ENCODE measurements at regions not wholly inside any gene's neighbourhood (a gene's known extent, or its start where the extent isn't known, plus 50 kb on each side); places are given as distances from the start of the nearest gene placed in this dataset.

DNA sequence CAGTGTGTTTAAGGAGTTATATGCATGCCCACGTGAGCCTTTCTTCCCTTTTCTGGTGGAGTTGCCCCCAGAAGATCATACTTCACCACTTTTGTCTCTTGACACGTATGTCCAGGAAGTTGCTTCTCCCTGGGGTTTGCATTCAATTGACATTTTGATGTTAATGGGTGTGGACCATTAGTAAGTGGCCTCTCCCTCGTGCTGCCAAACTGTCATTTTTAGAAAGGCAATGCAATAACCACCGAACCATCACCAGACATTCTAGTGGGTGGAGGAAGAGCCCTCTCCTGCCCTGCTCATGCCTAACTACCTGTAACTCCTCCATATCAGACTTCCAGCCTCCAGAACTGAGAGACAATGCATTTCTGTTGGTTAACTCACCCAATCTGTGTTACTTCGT lies 290.8 kb downstream of the ATPSCKMT start:
- CTCF ChIA-PET = no interaction called here
- Mint-ChIP-seq H3K27ac (ENCODE audit: low read depth, unreplicated experiment) (no peak overlapping the region), H3K9me3 (ENCODE audit: unreplicated experiment) (no peaks in the 10 kb centered on the region), H3K4me1 (ENCODE audit: insufficient read depth, unreplicated experiment) (peaks cover 6% of the 10 kb centered on the region), H3K36me3 (ENCODE audit: insufficient read depth, unreplicated experiment) (no peaks in the 10 kb centered on the region), H3K27me3 (ENCODE audit: insufficient read depth, unreplicated experiment) (no peaks in the 10 kb centered on the region), H3K4me3 (ENCODE audit: unreplicated experiment) (no peak overlapping the region)
- TF ChIP-seq, protein P1, sequence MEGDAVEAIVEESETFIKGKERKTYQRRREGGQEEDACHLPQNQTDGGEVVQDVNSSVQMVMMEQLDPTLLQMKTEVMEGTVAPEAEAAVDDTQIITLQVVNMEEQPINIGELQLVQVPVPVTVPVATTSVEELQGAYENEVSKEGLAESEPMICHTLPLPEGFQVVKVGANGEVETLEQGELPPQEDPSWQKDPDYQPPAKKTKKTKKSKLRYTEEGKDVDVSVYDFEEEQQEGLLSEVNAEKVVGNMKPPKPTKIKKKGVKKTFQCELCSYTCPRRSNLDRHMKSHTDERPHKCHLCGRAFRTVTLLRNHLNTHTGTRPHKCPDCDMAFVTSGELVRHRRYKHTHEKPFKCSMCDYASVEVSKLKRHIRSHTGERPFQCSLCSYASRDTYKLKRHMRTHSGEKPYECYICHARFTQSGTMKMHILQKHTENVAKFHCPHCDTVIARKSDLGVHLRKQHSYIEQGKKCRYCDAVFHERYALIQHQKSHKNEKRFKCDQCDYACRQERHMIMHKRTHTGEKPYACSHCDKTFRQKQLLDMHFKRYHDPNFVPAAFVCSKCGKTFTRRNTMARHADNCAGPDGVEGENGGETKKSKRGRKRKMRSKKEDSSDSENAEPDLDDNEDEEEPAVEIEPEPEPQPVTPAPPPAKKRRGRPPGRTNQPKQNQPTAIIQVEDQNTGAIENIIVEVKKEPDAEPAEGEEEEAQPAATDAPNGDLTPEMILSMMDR (IDR thresholded peaks at IDR 0.05; ENCODE audit: unreplicated experiment) = no peak
- POLR2A ChIA-PET = no interaction called here
- no peak for DNase-seq (ENCODE audit: unreplicated experiment)
- intact Hi-C loops (cut with micrococcal nuclease) = loop anchor here (10.0 kb wide), 1 partner anchor 64 kb away; no protein-coding TSS in a partner anchor
- BruUV-seq (replicated peaks) = no TSS peak

DNA sequence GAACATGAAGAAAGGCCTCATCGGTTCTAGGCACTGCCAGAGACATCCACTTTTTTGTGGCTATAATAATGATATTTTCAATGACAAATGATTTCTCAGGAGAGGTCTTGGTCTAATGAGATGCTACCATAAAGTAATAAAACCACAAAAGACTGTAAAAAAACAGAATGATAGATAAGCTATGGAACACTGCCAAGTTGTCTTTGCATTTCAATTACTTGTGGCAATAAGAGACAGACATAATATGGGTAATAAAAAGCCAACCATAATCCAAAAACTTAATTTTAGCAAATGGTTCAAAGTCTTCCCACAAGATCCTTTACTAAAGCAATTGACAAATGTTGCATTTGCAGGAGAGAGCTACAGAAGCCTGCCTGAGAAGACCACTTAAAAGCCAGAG lies 292.5 kb downstream of the ATPSCKMT start:
- H3K9me3 Mint-ChIP-seq (ENCODE audit: unreplicated experiment) = no peaks in the 10 kb centered on the region
- H3K4me1 Mint-ChIP-seq (ENCODE audit: insufficient read depth, unreplicated experiment) = peaks cover 6% of the 10 kb centered on the region
- ChIA-PET CTCF (no interaction called here), POLR2A (no interaction called here)
- peak overlapping the region; percentile 52 for H3K27ac Mint-ChIP-seq (ENCODE audit: low read depth, unreplicated experiment)
- no peak for DNase-seq (ENCODE audit: unreplicated experiment)
- no peak overlapping the region for H3K4me3 Mint-ChIP-seq (ENCODE audit: unreplicated experiment)
- TF ChIP-seq, protein P1 (IDR thresholded peaks at IDR 0.05; ENCODE audit: unreplicated experiment) = no peak
- BruUV-seq (replicated peaks) = no TSS peak
- no peaks in the 10 kb centered on the region for H3K36me3 Mint-ChIP-seq (ENCODE audit: insufficient read depth, unreplicated experiment)
- intact Hi-C loops (cut with micrococcal nuclease) = loop anchor here (10.0 kb wide), 1 partner anchor 62 kb away; no protein-coding TSS in a partner anchor
- H3K27me3 Mint-ChIP-seq (ENCODE audit: insufficient read depth, unreplicated experiment) = no peaks in the 10 kb centered on the region

GRCh38 chr5:9956725-9957124 lies 293.0 kb downstream of the ATPSCKMT start:
- Mint-ChIP-seq H3K4me1 (ENCODE audit: insufficient read depth, unreplicated experiment) (peaks cover 6% of the 10 kb centered on the region), H3K9me3 (ENCODE audit: unreplicated experiment) (no peaks in the 10 kb centered on the region), H3K4me3 (ENCODE audit: unreplicated experiment) (no peak overlapping the region), H3K27ac (ENCODE audit: low read depth, unreplicated experiment) (peak overlapping the region; percentile 52), H3K27me3 (ENCODE audit: insufficient read depth, unreplicated experiment) (no peaks in the 10 kb centered on the region), H3K36me3 (ENCODE audit: insufficient read depth, unreplicated experiment) (no peaks in the 10 kb centered on the region)
- intact Hi-C loops (cut with micrococcal nuclease) = loop anchor here (10.0 kb wide), 1 partner anchor 62 kb away; no protein-coding TSS in a partner anchor
- DNase-seq (ENCODE audit: unreplicated experiment) = no peak
- POLR2A ChIA-PET = no interaction called here
- no TSS peak for BruUV-seq (replicated peaks)
- TF ChIP-seq, protein P1 (IDR thresholded peaks at IDR 0.05; ENCODE audit: unreplicated experiment) = no peak
- CTCF ChIA-PET = no interaction called here

DNA sequence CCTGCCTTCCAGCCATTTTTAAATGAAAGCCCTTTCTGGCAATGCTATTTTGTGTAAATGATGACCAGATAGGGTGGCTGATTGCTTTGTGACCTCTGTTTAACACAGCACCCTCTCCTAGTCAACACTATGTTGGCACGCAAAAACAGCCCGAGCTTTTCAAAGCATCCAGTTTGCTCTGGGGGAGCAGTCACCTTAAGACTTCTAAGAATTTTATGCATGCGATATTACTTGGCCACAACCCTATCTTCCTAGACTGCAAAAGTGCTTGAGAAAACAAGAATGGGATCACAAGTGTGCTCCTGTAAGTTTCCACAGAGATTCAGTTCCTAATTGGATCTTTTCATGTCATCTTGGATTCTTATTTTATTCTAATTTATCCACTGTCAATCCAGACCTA lies 294.1 kb downstream of the ATPSCKMT start:
- BruUV-seq (replicated peaks) = no TSS peak
- POLR2A ChIA-PET = no interaction called here

More for the DNA sequence above, 294.1 kb downstream of the ATPSCKMT start:
- Mint-ChIP-seq H3K27me3 (ENCODE audit: insufficient read depth, unreplicated experiment) (no peaks in the 10 kb centered on the region), H3K27ac (ENCODE audit: low read depth, unreplicated experiment) (no peak overlapping the region), H3K4me1 (ENCODE audit: insufficient read depth, unreplicated experiment) (peaks cover 6% of the 10 kb centered on the region), H3K36me3 (ENCODE audit: insufficient read depth, unreplicated experiment) (no peaks in the 10 kb centered on the region), H3K4me3 (ENCODE audit: unreplicated experiment) (no peak overlapping the region), H3K9me3 (ENCODE audit: unreplicated experiment) (no peaks in the 10 kb centered on the region)
- TF ChIP-seq, protein P1 (IDR thresholded peaks at IDR 0.05; ENCODE audit: unreplicated experiment) = no peak
- intact Hi-C loops (cut with micrococcal nuclease) = loop anchor here (10.0 kb wide), 1 partner anchor 61 kb away; no protein-coding TSS in a partner anchor
- no peak for DNase-seq (ENCODE audit: unreplicated experiment)
- CTCF ChIA-PET = interaction anchor here (0.6 kb wide), 1 partner anchor 27 kb away, joined by 3 read pairs; no protein-coding TSS in a partner anchor

All from MCF 10A (cell line).